GM23338 (cell line): ENCODE measurements at regions not wholly inside any gene's neighbourhood (a gene's known extent, or its start where the extent isn't known, plus 50 kb on each side); places are given as distances from the start of the nearest gene placed in this dataset.
A peak's percentile ranks its signal among the peaks of the same experiment; 100 is the strongest.

Source experiments
- ATAC-seq: fragments of 200-7000 bp; cut with Tn5 transposase; 3 replicates; pipeline ENCODE4 v1.9.1; 2020
- DNase-seq: peaks from one replicate; pipeline ENCODE4 v3.0.0-alpha.2; 2015; ENCODE audit warnings: low spot score
- H2AFZ ChIP-seq: fragments of 200-600 bp; sonication (generic); 2 replicates; pipeline ENCODE4 v1.8.0; 2016; ENCODE audit warnings: antibody characterized with exemption, mild to moderate bottlenecking, moderate library complexity
- H3F3A ChIP-seq: fragments of 200-600 bp; sonication (generic); replicated peaks from 2 replicates; pipeline ENCODE4 v1.8.0; 2017; ENCODE audit warnings: antibody characterized with exemption, mixed run types, low read depth
- H3K27ac ChIP-seq: fragments of 200-600 bp; sonication (generic); 2 replicates; pipeline ENCODE4 v1.6.1; 2016; ENCODE audit warnings: low read depth
- H3K27me3 ChIP-seq: fragments of 200-600 bp; sonication (generic); 2 replicates; pipeline ENCODE4 v1.8.0; 2016; ENCODE audit warnings: mild to moderate bottlenecking, mixed run types, moderate library complexity; ENCODE audit not compliant: insufficient read depth
- H3K36me3 ChIP-seq: fragments of 200-600 bp; sonication (generic); 2 replicates; pipeline ENCODE4 v1.8.0; 2016; ENCODE audit warnings: mild to moderate bottlenecking; ENCODE audit not compliant: insufficient read depth
- H3K4me1 ChIP-seq: fragments of 200-600 bp; sonication (generic); 2 replicates; pipeline ENCODE4 v1.8.0; 2016; ENCODE audit warnings: mild to moderate bottlenecking, moderate library complexity; ENCODE audit not compliant: insufficient read depth
- H3K4me2 ChIP-seq: fragments of 200-600 bp; sonication (generic); 2 replicates; pipeline ENCODE4 v1.7.1; 2017; ENCODE audit warnings: mixed run types
- H3K4me3 ChIP-seq: fragments of 200-600 bp; sonication (generic); 2 replicates; pipeline ENCODE4 v1.6.1; 2016; ENCODE audit warnings: mixed run types
- H3K79me2 ChIP-seq: fragments of 200-600 bp; sonication (generic); replicated peaks from 2 replicates; pipeline ENCODE4 v1.8.0; 2017; ENCODE audit warnings: mild to moderate bottlenecking; ENCODE audit not compliant: insufficient read depth
- H3K9me2 ChIP-seq: fragments of 200-600 bp; sonication (generic); 2 replicates; pipeline ENCODE4 v1.8.0; 2017; ENCODE audit not compliant: insufficient read depth
- H4K20me1 ChIP-seq: fragments of 200-600 bp; sonication (generic); replicated peaks from 2 replicates; pipeline ENCODE4 v1.8.0; 2017; ENCODE audit warnings: mild to moderate bottlenecking; ENCODE audit not compliant: insufficient read depth
- H3K27ac Mint-ChIP-seq: 2 replicates; pipeline ENCODE4 v1.8.0; 2020; ENCODE audit warnings: inconsistent platforms, mild to moderate bottlenecking, moderate library complexity, mixed read lengths
- H3K27me3 Mint-ChIP-seq: 3 replicates; pipeline ENCODE4 v1.8.0; 2022; ENCODE audit warnings: low read depth, mild to moderate bottlenecking, moderate library complexity, mixed read lengths, inconsistent platforms; ENCODE audit not compliant: insufficient read depth, poor library complexity
- H3K36me3 Mint-ChIP-seq: 3 replicates; pipeline ENCODE4 v1.8.0; 2021; ENCODE audit warnings: low read depth, mild to moderate bottlenecking, inconsistent platforms, moderate library complexity, mixed read lengths
- H3K4me1 Mint-ChIP-seq: 3 replicates; pipeline ENCODE4 v1.8.0; 2020; ENCODE audit warnings: mild to moderate bottlenecking, inconsistent platforms, mixed read lengths
- H3K4me3 Mint-ChIP-seq: 3 replicates; pipeline ENCODE4 v1.8.0; 2021; ENCODE audit warnings: moderate library complexity, mild to moderate bottlenecking, inconsistent platforms, mixed read lengths
- H3K9me3 Mint-ChIP-seq: 3 replicates; pipeline ENCODE4 v1.8.0; 2020; ENCODE audit warnings: moderate library complexity, mild to moderate bottlenecking, inconsistent platforms, mixed read lengths
- CREB1 ChIP-seq: fragments of 250-450 bp; sonication (Bioruptor Pico); IDR thresholded peaks from 2 replicates; pipeline ENCODE4 v1.5.0; 2020; ENCODE audit warnings: low read depth, mild to moderate bottlenecking, moderate library complexity
- CTCF ChIP-seq, 2 experiments: fragments of 200-600 bp in 1 of 2; sonication (generic) in 1 of 2; conservative IDR thresholded peaks; 2 replicates each; pipeline versions ENCODE4 v1.5.1 to v1.6.1; 2016 to 2017; ENCODE audit warnings: antibody characterized with exemption in 2 of 2, low read depth in 2 of 2, mild to moderate bottlenecking in 2 of 2, moderate library complexity in 1 of 2
- ETS1 ChIP-seq: IDR thresholded peaks from 2 replicates; pipeline ENCODE4 v1.6.1; 2016; ENCODE audit warnings: antibody characterized with exemption
- EZH2 ChIP-seq: fragments of 200-600 bp; sonication (generic); IDR thresholded peaks from one replicate; pipeline ENCODE4 v1.8.0; 2017; ENCODE audit warnings: antibody characterized with exemption, mild to moderate bottlenecking, low read depth; ENCODE audit not compliant: unreplicated experiment
- EZH2phosphoT487 ChIP-seq: fragments of 200-600 bp; sonication (generic); IDR thresholded peaks from one replicate; pipeline ENCODE4 v1.8.1; 2018; ENCODE audit warnings: antibody characterized with exemption; ENCODE audit not compliant: unreplicated experiment
- JUNB ChIP-seq: IDR thresholded peaks from one replicate; pipeline ENCODE4 v1.6.1; 2016; ENCODE audit warnings: antibody characterized with exemption; ENCODE audit not compliant: unreplicated experiment
- NANOG ChIP-seq: IDR thresholded peaks from 2 replicates; pipeline ENCODE4 v1.6.1; 2016; ENCODE audit warnings: antibody characterized with exemption, borderline replicate concordance
- POLR2AphosphoS5 ChIP-seq: IDR thresholded peaks from 2 replicates; pipeline ENCODE4 v1.6.1; 2016; ENCODE audit warnings: antibody characterized with exemption, low read depth
- REST ChIP-seq: IDR thresholded peaks from one replicate; pipeline ENCODE4 v1.6.1; 2018; ENCODE audit warnings: antibody characterized with exemption; ENCODE audit not compliant: unreplicated experiment
- STAT1 ChIP-seq: IDR thresholded peaks from one replicate; pipeline ENCODE4 v1.6.1; 2016; ENCODE audit warnings: antibody characterized with exemption; ENCODE audit not compliant: unreplicated experiment
- ZNF114 ChIP-seq: fragments of 250-450 bp; sonication (Bioruptor Pico); IDR thresholded peaks from 2 replicates; pipeline ENCODE4 v1.5.0; 2020; ENCODE audit warnings: mild to moderate bottlenecking, moderate library complexity
- ZNF331 ChIP-seq: fragments of 250-450 bp; sonication (Bioruptor Pico); IDR thresholded peaks from 2 replicates; pipeline ENCODE4 v1.5.0; 2020; ENCODE audit warnings: low read depth, mild to moderate bottlenecking, moderate library complexity
- ZNF462 ChIP-seq: fragments of 250-450 bp; sonication (Bioruptor Pico); IDR thresholded peaks from 2 replicates; pipeline ENCODE4 v1.5.0; 2020; ENCODE audit warnings: mild to moderate bottlenecking, moderate library complexity

- peaks cover 3% of the 10 kb centered on the region; the same call in 1 of the 2 replicates for H3K9me2 ChIP-seq
- H3K9me3 Mint-ChIP-seq = no peaks in the 10 kb centered on the region
- H3K36me3 Mint-ChIP-seq = no peaks in the 10 kb centered on the region
- no peak for ATAC-seq
- H3K27ac ChIP-seq = no peak overlapping the region
- H3F3A ChIP-seq = no peaks in the 10 kb centered on the region
- DNase-seq = no peak
- no peak overlapping the region for H3K4me3 ChIP-seq
- H2AFZ ChIP-seq = 0 out of 2 replicates have a peak overlapping the region, but pooled peaks have one; percentile 11
- no peaks in the 10 kb centered on the region for H3K27me3 Mint-ChIP-seq
- no peak overlapping the region for H3K4me2 ChIP-seq
- H3K4me1 ChIP-seq = peaks cover 5% of the 10 kb centered on the region; the same call in 1 of the 2 replicates
- peaks cover 5% of the 10 kb centered on the region; the same call in 2 of the 3 replicates for H3K4me1 Mint-ChIP-seq
- no peaks in the 10 kb centered on the region for H3K27me3 ChIP-seq
- no peak overlapping the region for H3K27ac Mint-ChIP-seq
- TF ChIP-seq ZNF331 (CRISPR knock-in tag) (no peak), JUNB (no peak), EZH2 (no peak), NANOG (no peak), POLR2AphosphoS5 (no peak), REST (no peak), ETS1 (no peak), EZH2phosphoT487 (no peak), CREB1 (CRISPR knock-in tag) (no peak), STAT1 (no peak), ZNF114 (CRISPR knock-in tag) (no peak), ZNF462 (CRISPR knock-in tag) (no peak), CTCF (conservative IDR thresholded peaks at IDR 0.05; ENCODE audit: low read depth in 2 of 2) (no peak)
- H3K36me3 ChIP-seq = no peaks in the 10 kb centered on the region
- no peaks in the 10 kb centered on the region for H3K79me2 ChIP-seq
- H4K20me1 ChIP-seq = no peaks in the 10 kb centered on the region
- H3K4me3 Mint-ChIP-seq = no peak overlapping the region
These were observed 1071.2 kb downstream of the TTLL7 start for GRCh38 chr1:82927753-82928152.
